ENCODE measurements at regions not wholly inside any gene's neighbourhood (a gene's known extent, or its start where the extent isn't known, plus 50 kb on each side); places are given as distances from the start of the nearest gene placed in this dataset.

- TF ChIP-seq CTCF (IDR thresholded peaks at IDR 0.05) (no peak), POLR2A (IDR thresholded peaks at IDR 0.05; ENCODE audit: low read depth) (no peak), EP300 (IDR thresholded peaks at IDR 0.05) (no peak)
Measured at GRCh38 chr11:91996526-91996925, 228.1 kb upstream of the FAT3 start.
